ENCODE measurements at regions not wholly inside any gene's neighbourhood (a gene's known extent, or its start where the extent isn't known, plus 50 kb on each side); places are given as distances from the start of the nearest gene placed in this dataset.
"Not testable (repeated sequence)": the region's sequence is repeated elsewhere in the genome, so short reads cannot be mapped to it uniquely, and the experiment has no call there.

DNA sequence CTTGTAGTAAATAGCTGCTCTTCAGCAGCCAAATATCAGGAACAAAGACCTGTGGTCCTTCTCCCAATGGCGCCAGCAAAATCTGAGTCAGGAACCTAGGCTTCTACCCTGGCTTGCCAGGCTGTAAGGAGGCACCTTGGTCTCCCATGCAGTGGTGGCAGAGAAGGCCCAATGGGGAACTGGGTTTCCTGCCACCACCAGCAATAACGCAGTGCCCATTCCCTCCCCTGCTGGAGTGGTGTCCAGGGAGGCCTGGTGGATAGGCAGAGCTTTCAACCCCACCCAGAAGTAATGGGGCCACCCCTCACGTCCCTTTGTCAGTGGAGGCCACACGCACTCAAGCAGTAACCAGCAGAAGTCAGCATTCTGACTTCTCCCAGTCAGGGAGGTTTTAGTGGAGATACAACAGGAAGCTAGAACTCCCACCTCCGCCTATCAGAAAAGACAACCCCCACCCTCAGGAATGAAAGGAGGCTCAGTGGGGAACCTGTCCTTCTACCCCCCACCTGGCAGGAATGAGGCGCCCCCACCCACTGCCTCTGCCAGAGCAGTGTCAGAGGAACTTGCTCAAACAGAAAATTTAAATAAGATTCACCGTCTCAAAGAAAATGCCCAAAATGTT, 132.4 kb downstream of the COPS8 start:
- no peak for DNase-seq

DNA sequence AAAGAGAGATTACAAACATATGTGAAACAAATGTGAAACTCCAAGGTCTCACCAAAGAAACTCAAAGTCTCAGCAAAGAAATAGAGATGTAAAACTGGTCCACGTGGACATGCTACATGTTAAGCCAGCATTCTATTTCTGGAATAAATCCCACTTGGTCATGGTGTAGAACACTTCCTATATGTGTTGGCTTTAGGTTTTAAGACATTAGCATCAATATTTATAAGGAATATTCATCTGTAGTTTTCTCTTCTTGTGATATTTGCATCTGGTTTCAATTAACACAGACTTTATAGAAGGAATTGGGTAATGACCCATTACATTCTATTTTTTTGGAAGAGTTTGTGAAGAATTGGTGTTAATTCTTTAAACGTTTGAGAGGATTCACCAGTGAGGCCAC, 133.1 kb downstream of the COPS8 start:
- DNase-seq, result no peak

DNA sequence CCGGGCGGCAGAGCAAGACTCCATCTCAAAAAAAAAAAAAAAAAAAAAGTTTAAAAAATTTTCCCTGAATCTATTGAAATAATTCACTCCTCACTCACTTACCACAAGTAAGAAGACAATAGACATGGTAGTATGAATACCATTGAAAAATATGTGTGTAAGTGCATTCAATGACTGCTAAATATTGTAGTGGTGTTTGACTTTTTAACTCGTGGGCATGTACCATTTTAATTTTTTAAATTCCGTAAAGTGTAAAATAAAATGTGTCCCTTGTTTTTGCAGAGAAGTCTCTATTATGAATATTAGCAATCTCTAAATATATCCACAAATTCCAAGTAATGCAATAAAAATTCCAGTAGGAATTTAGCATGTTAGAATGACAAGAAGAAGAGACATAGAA, 134.1 kb downstream of the COPS8 start:
- no peak for DNase-seq

DNA sequence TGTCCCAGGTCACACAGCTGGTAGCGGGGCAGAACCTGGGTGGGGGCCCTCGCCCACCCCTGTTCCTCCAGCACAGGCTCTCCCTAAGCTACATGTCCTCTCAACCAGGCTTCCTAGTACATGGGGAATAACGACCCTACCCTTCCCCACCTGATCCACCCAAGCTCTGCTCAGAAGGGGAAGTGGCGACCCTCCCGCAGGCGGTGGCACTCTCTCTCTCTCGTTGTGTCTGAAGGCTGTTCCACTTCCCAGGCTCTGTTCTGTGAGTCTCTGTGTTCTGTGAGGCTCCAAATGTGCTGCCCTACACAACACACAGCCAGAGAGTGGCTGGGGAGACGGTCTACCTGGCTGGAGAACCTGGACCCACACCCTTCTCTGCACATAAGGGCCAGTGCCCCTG, 135.8 kb downstream of the COPS8 start:
- no peak for DNase-seq

DNA sequence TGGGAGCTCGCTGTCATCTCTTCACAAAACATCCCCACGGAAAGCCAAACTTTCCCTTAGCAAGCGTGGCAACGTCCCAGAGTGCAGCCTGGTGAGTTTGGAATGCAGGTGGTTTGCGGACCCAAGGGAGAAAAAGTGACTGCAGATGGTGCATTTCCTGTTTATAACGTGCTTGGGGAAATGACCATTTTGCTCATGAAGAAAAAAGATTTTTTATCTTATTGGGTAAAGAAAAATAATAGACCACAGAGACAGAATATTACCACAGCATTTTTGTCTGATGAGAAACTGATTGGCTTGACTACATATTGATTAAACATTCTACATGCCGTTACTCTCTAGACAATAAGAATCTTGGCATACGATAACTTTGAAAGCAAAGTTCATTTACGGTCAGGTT, 136.5 kb downstream of the COPS8 start:
- no peak for DNase-seq

DNA sequence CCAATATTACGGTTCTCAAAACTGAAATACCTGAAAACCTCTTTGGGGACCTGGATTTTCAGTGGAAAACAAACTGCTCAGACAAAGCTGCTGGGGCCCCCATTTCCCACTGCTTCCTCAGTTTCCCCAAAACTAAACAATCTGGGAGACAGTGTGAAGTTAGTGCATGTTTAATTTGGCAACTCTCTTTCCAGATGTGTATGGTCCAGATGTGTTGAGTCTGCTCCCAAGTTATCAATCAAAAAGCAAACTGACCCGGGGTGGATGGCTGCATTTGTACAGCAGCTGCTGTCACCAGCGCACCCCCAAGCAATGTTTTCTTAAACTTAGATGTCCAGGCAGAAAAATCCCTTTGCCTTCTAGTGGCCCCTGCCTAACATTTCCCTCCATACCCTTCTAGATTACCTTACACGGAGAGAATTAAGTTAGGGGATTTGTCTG, 136.9 kb downstream of the COPS8 start:
- no peak for DNase-seq

DNA sequence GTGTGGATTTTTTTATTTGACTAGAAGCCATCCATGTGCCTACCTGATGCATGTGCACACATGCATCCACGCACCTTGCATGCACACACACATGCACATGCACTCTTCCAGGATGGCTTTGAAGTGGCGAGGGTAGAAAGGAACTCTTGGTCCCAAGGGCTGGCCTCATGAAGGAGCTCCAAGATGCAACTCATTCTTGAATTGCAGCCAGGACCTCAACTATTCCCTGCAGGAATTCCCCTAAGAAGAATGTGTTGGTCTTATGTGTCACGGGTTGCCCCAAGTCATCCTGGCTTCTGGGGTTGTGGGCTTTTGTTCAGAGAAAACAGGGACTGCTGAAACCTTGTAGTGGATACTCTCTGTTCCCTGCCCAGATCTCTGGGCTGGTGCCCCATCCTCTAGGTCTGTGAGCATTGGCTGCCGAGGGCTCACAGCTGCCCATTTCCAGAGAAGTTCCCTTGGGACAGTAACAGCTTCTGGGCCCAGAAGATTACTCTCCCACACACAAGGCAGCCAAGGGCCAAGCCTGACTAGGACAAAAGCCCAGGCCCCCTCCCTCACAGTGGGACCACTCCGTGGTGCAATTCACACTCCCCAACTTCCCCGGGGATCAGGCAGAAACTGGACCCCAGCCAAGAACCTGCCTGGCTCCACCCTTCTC, 137.6 kb downstream of the COPS8 start:
- DNase-seq, result no peak

DNA sequence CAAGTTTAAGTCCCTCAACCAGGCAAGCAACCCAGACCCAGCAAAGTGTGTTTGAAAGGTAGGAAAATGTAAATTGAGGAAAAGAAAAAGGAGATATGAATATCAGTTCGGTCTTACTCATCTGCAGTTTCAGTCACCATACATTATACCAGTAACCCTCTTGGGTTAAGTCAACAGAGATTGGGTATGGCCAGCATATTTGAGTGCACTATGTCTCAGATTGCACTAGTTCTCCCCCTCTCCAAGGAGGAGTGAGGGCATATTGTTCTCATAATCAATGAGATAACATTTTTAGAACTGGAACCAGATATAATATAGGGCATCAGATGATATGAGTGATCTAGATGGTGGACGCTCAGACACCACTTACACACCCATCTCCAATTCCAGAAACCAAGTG, 141.5 kb downstream of the COPS8 start:
- no peak for DNase-seq

DNA sequence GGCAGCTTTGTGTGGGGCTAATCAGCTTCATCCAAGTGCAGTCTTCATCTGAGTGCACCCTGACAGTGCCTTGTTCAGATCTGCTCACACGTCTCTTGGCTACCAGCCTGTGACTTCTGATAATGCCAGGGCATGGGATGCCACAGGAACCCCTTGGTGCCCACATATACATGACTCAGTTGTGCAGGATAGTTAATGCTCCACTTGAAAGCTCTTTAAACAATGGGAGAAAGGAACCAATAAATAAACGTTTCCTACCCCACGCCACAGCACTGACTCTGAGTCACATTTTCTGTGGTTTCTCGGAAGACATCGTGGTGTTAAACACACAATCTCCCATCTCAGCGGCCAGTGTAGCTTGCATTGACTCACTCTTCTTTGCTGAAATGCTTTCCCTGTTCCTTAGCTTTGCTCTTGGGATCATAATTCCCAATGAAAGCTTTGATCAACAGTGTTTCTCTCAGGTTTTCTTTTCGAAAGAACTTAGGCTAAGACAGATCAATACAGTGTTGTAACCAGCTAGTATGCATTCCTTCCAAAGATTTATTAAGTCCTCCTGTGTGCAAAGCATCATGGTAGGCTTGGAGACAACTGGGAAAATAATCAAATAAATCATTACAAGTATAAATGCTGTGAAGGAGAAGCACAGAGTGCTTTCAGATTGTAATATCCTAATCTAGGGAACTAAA, 142.0 kb downstream of the COPS8 start:
- no peak for DNase-seq

DNA sequence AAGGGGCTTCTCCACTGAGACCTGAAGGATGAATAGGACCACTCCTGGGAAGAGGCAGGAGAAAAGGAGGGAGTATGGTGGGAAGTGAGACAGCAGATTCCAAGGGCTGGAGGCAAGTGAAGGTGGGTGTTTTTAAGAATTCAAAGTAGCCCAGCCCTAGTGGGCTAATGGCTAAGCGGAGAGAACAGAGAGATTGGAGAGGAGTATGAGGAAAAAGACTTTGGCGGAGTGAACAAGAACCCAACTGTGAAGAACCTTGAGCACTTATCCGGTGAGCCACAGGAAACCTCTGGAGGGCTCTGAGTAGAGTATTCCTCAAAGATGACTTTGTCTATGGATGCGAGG, 142.6 kb downstream of the COPS8 start:
- no peak for DNase-seq

DNA sequence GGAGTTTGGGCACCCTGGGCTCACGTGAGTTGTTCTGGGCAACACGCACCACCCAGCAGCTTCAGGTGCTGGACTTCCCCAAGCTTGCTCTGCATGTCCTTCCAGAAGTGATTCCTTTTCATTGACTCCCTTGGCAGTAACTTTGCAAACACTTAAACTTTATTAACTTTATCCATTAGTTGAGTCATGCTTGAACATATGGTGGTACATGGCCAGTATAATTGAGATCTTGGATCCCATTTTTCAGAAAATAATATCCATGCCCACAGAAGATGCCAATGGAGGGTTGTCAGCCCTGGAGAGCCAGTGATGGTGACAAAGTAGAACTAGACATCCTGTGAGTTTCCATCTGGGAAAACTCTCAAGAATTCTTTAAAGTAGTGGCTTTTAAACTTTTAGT, 144.2 kb downstream of the COPS8 start:
- no peak for DNase-seq

DNA sequence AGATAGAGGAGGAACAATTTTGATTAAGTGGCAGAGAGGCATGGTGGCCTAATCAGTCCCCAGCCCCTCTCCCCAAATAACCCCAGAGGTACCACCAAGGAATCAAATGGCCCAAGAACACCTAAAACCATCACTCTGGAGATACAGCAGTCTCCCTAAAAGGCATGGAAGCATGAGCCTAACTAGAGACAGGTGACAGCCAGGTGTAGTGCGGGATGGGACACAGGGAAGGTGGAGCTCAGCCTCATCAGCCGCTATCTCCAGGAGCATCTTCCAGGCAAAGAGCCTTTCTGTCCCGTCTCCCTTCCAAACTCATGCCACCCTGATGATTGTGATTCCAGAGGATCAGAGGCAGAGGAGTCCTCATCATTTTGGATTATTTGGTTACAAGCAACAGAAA, 144.7 kb downstream of the COPS8 start:
- DNase-seq, result no peak

DNA sequence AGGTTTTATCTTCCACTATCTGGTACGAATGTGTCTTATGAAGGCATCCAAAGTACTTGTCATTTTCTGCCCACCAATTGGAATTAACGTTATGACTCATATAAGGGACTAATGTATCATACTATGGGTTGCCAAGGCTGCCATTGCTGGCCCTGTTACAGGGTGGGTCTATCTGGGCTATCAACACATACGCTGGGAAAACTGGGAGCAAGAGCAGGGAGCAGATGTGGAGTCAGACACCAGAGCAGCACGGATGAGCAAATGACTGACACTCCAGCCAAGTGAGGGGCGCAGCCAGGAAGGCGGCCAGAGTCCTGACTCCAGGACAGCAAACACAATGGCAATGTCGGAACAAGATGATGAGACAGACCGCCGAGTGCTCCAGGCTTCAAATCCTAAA, 145.9 kb downstream of the COPS8 start:
- no peak for DNase-seq

DNA sequence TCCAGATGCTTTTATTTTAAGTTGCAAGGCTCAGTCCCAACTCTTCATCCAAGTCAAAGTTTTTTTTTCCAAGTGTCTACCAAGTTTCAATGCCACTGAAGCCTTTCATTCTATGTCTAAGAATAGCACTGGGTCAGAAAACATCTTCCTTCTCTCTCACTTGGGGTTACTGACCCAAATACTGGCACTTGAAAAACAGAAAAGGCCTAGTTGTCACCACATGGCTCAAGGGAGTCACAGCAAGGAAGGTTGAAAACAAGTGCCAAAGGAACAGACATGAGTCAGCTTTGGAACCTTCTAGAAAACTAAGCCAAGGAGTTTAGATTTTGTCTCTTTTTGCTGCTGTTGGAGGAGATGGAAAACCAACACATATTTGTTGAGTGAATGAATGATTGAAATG, 146.5 kb downstream of the COPS8 start:
- no peak for DNase-seq

DNA sequence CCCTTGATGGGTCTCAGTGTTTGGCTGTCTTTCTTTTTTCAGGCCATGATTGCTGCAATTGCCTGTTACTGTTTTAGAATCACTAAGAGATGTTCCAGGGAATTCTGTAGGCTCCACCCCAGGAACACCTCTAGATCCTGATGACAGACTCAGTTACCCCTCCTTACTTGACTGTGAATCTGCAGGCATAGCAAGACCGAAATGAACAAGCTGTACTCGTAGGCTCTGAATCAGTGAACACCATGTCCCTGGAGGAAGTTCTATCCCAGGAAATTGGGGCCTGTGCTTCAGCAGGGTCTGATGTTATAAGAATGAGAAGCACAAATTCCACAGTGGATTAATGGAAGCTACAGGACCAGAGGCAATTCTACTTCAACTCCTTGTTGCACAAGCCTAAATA, 148.6 kb downstream of the COPS8 start:
- DNase-seq, result no peak

DNA sequence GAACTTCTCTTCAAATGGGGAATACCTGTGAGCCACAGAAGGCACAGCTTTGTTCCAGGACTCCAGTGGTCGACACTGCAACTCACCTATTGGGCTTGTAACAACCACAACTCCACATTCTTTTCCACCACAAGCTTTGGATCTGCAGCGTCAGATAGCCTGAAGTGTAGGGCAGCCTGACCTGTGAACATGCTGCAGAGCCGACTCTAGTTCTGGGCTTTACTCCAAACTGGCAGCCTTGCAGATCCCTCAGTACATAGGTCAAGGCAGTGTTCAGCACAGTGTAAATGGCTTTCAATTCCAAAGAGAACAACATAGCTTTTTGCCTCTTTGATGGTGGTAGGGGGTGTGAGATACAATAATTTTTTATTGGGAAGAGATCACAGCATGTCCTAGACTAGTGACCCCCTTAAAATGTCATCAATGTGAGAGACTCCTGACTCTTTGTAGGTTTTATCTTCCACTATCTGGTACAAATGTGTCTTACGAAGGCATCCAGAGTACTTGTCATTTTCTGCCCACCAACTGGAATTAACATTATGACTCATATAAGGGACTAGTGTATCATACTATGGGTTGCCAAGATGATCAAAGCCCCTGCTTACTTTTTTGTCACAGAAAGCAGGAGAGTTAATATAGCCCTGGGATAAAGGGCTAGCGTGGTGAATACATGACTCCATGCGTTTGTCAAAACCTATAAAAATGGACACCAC, 149.8 kb downstream of the COPS8 start:
- no peak for DNase-seq

DNA sequence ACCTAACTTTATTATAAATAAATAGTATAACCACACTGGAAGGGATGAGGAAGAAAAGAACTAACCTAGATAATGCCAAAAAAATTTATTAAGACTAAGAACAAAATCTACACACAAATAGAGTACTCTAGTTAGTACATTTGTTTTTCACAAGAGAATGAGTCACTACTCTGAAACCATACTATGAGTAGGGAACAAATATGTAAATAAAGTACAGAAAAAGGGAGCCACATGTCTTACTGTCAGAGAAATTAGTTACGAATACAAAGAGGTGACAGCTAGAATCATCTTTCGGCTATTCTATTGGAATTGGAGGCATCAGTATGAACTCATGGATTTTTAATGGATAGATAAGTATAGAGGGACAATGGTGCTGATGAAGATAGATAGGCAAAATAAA, 150.5 kb downstream of the COPS8 start:
- no peak for DNase-seq

DNA sequence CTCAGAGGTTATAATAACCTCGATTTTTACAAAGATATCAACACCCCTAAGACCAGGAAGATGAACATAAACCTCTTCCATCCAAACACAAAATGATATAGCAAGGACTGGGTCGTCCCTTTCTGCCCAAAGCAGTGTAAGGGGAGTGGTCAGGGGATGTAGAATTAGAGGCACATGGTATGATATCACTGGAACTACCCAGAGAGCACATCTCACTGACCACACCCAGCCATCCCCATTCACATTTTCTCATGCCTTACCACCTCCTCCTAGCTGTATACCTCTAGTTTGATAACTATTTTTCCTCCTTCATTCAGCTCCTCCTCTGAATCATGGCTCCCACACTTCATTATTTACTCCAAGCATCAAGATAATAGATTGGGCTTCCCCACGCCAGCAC, 152.6 kb downstream of the COPS8 start:
- DNase-seq, result no peak

DNA sequence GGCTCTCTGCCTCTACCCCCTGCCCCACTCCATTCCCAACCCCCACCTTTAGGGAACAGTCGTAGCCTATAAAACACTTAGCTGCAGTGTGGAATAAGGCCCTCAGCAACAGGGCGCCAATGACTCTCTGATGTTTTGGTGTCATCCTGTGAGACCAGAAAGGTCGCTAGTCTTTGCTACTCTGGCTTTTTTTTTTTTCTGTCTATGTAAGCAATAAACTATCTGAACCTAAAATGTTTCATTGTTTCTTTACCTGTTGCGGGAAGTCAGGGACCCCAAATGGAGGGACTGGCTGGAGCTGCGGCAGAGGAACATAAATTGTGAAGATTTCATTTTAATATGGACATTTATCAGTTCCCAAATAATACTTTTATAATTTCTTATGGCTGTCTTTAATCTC, 154.6 kb downstream of the COPS8 start:
- no peak for DNase-seq

DNA sequence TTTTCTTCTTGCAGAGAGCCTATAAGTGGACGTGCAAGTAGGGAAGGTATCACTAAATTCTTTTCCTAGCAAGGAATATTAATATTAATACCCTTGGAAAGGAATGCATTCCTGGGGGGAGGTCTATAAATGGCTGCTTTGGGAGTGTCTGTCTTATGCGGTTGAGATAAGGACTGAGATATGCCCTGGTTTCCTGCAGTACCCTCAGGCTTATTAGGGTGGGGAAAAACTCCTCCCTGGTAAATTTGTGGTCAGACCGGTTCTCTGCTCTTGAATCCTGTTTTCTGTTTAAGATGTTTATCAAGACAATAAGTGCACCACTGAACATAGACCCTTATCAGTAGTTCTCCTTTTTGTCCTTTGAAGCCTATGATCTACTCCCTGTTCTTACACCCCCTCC, 155.2 kb downstream of the COPS8 start:
- DNase-seq, result not testable (repeated sequence)

DNA sequence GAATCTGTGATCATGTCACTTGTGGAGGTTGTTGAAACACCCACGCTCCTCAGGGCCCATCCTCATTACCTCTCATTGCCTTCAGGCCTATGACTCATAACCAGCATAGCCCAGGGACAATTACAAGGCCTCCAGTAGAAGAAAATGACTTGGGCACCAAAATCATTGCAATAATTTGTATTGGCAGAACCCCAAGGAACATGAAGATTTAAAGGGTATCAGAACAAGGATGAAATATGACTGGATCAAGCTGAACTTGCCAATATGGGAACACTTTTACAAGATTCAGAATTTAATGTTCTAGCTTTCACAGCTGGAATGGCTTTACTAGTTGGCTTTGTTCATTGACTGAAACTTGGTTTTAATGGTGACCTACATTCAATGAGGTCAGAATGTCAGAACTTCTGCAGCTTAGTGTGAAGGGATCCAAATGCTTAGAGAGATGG, 156.4 kb downstream of the COPS8 start:
- no peak for DNase-seq

DNA sequence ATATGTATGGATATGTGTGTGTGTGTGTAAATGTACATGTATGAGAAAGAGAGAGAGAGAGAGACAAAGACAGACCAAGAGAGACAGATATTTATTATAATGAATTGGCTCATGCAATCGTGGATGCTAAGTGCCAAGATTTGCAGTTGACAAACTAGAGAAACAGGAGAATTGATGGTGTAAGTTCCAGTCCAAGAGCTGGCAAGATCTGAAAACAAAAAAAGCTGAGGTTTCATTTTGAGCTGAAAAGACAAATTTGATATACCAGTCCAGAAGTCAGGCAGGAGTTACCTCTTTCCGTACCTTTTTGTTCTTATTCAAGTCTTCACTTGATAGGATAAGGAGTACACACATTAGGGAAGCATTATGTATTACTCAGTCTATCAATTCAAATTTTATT, 157.8 kb downstream of the COPS8 start:
- no peak for DNase-seq

DNA sequence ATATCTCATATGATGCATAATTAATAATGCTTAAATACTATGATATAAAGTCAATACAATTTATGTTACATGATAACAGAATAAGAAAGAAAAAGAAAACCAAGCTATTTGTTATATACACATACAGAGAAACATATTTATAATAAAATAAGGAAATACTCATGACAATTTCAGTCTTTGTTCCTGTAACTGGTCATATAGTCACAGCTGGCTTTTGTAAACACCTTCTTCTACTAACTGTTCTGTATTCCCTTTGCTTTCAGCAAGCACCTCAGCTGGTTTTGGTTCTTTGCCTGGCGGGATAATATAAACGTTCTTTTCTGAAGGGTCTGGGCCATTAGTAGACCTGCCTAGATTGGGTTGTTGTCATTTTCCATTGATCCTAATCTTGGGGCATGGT, 158.5 kb downstream of the COPS8 start:
- DNase-seq, result no peak

All from occipital lobe (tissue), 1 donor.